OCI-LY7 (cell line): ENCODE measurements at regions not wholly inside any gene's neighbourhood (a gene's known extent, or its start where the extent isn't known, plus 50 kb on each side); places are given as distances from the start of the nearest gene placed in this dataset.

Experiments
- BruUV-seq: library from RNA; stranded (reverse); fragments of 400-500 nt; replicated peaks from 2 replicates; lab custom pipeline; 2021; lab: Mats Ljungman, UMichigan
- CTCF ChIA-PET: fragments of 300-600 bp; sonication (Branson Sonifier 250); formaldehyde crosslinking; loops from one replicate; lab custom pipeline; 2022; ENCODE audit warnings: antibody characterized with exemption; ENCODE audit not compliant: unreplicated experiment; lab: Charles Lee
- POLR2A ChIA-PET: fragments of 300-600 bp; sonication (Branson Sonifier 250); formaldehyde crosslinking; loops from one replicate; lab custom pipeline; 2022; ENCODE audit warnings: antibody characterized with exemption; lab: Charles Lee
- DNase-seq: peaks from one replicate; pipeline ENCODE4 v3.0.0-alpha.2; 2015; ENCODE audit warnings: low spot score
- H2AFZ ChIP-seq: fragments of 200-600 bp; sonication (generic), shearing (Covaris generic); 2 replicates; pipeline ENCODE4 v1.6.1; 2014; ENCODE audit warnings: mild to moderate bottlenecking, antibody characterized with exemption, low read length, moderate library complexity
- H3K27ac ChIP-seq: fragments of 200-600 bp; sonication (generic); 2 replicates; pipeline ENCODE4 v1.5.1; 2014; ENCODE audit warnings: mixed run types, low read depth, mild to moderate bottlenecking, moderate library complexity, low read length, inconsistent platforms; ENCODE audit not compliant: poor library complexity, severe bottlenecking
- H3K36me3 ChIP-seq: fragments of 200-600 bp; sonication (generic); 2 replicates; pipeline ENCODE4 v1.6.1; 2014; ENCODE audit warnings: mild to moderate bottlenecking, antibody characterized with exemption, low read length, moderate library complexity, mixed read lengths; ENCODE audit not compliant: insufficient read depth
- H3K4me1 ChIP-seq: fragments of 200-600 bp; sonication (generic); 2 replicates; pipeline ENCODE4 v1.5.1; 2014; ENCODE audit warnings: mild to moderate bottlenecking, low read length; ENCODE audit not compliant: insufficient read depth, poor library complexity, severe bottlenecking
- H3K4me2 ChIP-seq: fragments of 200-600 bp; sonication (generic); 2 replicates; pipeline ENCODE4 v1.6.1; 2014; ENCODE audit warnings: mild to moderate bottlenecking, low read length
- H3K4me3 ChIP-seq: fragments of 200-600 bp; sonication (generic); 2 replicates; pipeline ENCODE4 v1.5.1; 2014; ENCODE audit warnings: mild to moderate bottlenecking, low read depth, low read length; ENCODE audit not compliant: poor library complexity, severe bottlenecking
- H3K79me2 ChIP-seq: fragments of 200-600 bp; sonication (generic); 2 replicates; pipeline ENCODE4 v1.6.1; 2016; ENCODE audit warnings: low read depth, mild to moderate bottlenecking, low read length, moderate library complexity, mixed read lengths; ENCODE audit not compliant: insufficient read depth
- H3K9me2 ChIP-seq: fragments of 200-600 bp; sonication (generic); 2 replicates; pipeline ENCODE4 v1.6.1; 2016; ENCODE audit warnings: mild to moderate bottlenecking, low read length, mixed read lengths; ENCODE audit not compliant: insufficient read depth
- H3K9me3 ChIP-seq: fragments of 200-600 bp; sonication (generic); 2 replicates; pipeline ENCODE4 v1.6.1; 2014; ENCODE audit warnings: mild to moderate bottlenecking, mixed run types, low read length, mixed read lengths
- H4K20me1 ChIP-seq: fragments of 200-600 bp; sonication (generic); 2 replicates; pipeline ENCODE4 v1.6.1; 2014; ENCODE audit warnings: mild to moderate bottlenecking, antibody characterized with exemption, low read length, moderate library complexity, mixed read lengths; ENCODE audit not compliant: insufficient read depth
- CTCF ChIP-seq: fragments of 200-600 bp; sonication (generic); conservative IDR thresholded peaks from 2 replicates; pipeline ENCODE4 v1.5.1; 2014; ENCODE audit warnings: mild to moderate bottlenecking, antibody characterized with exemption, low read length, moderate library complexity, mixed read lengths
- EZH2phosphoT487 ChIP-seq: fragments of 200-600 bp; sonication (generic); IDR thresholded peaks from 2 replicates; pipeline ENCODE4 v1.6.1; 2018; ENCODE audit warnings: low read depth, borderline replicate concordance, mild to moderate bottlenecking, mixed run types, antibody characterized with exemption, low read length, moderate library complexity, mixed read lengths
- intact Hi-C: fragments of 100-400 bp; cut with micrococcal nuclease; formaldehyde crosslinking; loops from one replicate; pipeline ENCODE4 v1.10.0; 2022; ENCODE audit not compliant: unreplicated experiment

DNA sequence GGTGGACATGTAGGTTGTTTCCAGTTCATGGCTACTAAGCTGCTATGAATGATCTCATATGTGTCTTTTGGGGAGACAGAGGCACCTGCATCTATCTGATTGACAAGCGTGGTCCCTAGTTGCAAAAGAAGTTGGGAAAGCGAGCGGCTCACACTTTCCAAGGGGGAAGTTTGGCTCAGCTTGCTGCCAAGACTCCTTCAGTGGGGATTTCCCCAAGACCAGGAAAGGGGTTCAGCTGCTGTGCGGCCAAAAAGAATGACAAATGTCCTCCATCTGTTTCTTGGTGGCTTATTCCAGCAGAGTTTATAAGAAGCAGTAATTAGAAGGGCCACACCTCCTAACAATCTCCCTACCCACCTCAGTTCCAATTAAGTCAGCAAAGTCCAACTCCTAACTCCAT, 128.5 kb upstream of the GALNT2 start:
- Histone ChIP-seq H3K9me3 (no peaks in the 10 kb centered on the region), H2AFZ (no peak overlapping the region), H3K27ac (no peak overlapping the region), H3K4me3 (no peak overlapping the region), H4K20me1 (no peaks in the 10 kb centered on the region), H3K36me3 (no peaks in the 10 kb centered on the region), H3K4me1 (no peaks in the 10 kb centered on the region), H3K79me2 (no peaks in the 10 kb centered on the region), H3K9me2 (no peaks in the 10 kb centered on the region), H3K4me2 (no peak overlapping the region)
- intact Hi-C loops, result no loop called here
- no peak for DNase-seq
- ChIA-PET POLR2A (interaction anchor here (0.7 kb wide), 1 partner anchor 45 kb away, joined by 3 read pairs; no protein-coding TSS in a partner anchor), CTCF (no interaction called here)
- TF ChIP-seq CTCF (no peak), EZH2phosphoT487 (no peak)
- no TSS peak for BruUV-seq

DNA sequence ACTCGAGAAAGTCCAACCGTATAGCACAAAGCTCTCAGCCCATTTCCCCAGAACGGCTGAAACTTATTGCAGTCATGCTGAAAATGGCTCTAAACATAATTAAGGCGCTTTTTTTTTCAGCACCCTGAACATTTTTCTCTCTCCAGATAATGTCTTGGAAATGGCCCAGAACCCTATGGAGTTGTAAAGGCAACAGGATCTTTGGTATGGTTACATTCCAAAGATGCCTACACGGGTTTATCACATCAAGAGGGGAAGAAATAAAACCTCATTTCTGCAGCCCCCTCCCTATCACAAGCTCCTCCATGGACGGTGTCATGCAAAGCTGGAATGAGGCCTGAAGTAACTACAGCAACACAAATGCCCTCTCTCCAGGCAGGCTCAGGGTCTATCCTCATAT, 126.4 kb upstream of the GALNT2 start:
- Histone ChIP-seq H3K4me2 (no peak overlapping the region), H3K79me2 (no peaks in the 10 kb centered on the region), H4K20me1 (no peaks in the 10 kb centered on the region), H3K36me3 (no peaks in the 10 kb centered on the region), H3K27ac (no peak overlapping the region), H3K9me3 (no peaks in the 10 kb centered on the region), H3K4me1 (no peaks in the 10 kb centered on the region), H2AFZ (no peak overlapping the region), H3K9me2 (no peaks in the 10 kb centered on the region), H3K4me3 (no peak overlapping the region)
- DNase-seq, result no peak
- no TSS peak for BruUV-seq
- POLR2A ChIA-PET, result interaction anchor here (0.7 kb wide), 1 partner anchor 12 kb away, joined by 3 read pairs; no protein-coding TSS in a partner anchor
- CTCF ChIA-PET, result no interaction called here
- intact Hi-C loops, result no loop called here
- TF ChIP-seq CTCF, result no peak
- TF ChIP-seq EZH2phosphoT487, result no peak

- POLR2A ChIA-PET, result interaction anchor here (0.7 kb wide), 1 partner anchor 12 kb away, joined by 3 read pairs; no protein-coding TSS in a partner anchor
- no peak for DNase-seq
- BruUV-seq, result no TSS peak
- no peaks in the 10 kb centered on the region for H3K36me3 ChIP-seq
- no peak overlapping the region for H3K27ac ChIP-seq
- no peaks in the 10 kb centered on the region for H3K79me2 ChIP-seq
- H3K4me2 ChIP-seq, result no peak overlapping the region
- intact Hi-C loops, result no loop called here
- no peak for TF ChIP-seq EZH2phosphoT487
- no peak for TF ChIP-seq CTCF
- H3K9me3 ChIP-seq, result no peaks in the 10 kb centered on the region
- H3K9me2 ChIP-seq, result no peaks in the 10 kb centered on the region
- no peak overlapping the region for H3K4me3 ChIP-seq
- CTCF ChIA-PET, result no interaction called here
- H2AFZ ChIP-seq, result no peak overlapping the region
- no peaks in the 10 kb centered on the region for H4K20me1 ChIP-seq
- no peaks in the 10 kb centered on the region for H3K4me1 ChIP-seq
Observed at GRCh38 chr1:229941160-229941559, 125.9 kb upstream of the GALNT2 start.
